Suppressor macrophage treated with lipopolysaccharide for 4 hours (primary cell): ENCODE measurements at regions not wholly inside any gene's neighbourhood (a gene's known extent, or its start where the extent isn't known, plus 50 kb on each side); places are given as distances from the start of the nearest gene placed in this dataset.
"Not testable (repeated sequence)": the region's sequence is repeated elsewhere in the genome, so short reads cannot be mapped to it uniquely, and the experiment has no call there.

Experiments
- DNase-seq: peaks from one replicate; pipeline ENCODE4 v3.0.0-alpha.2; 2020

DNA sequence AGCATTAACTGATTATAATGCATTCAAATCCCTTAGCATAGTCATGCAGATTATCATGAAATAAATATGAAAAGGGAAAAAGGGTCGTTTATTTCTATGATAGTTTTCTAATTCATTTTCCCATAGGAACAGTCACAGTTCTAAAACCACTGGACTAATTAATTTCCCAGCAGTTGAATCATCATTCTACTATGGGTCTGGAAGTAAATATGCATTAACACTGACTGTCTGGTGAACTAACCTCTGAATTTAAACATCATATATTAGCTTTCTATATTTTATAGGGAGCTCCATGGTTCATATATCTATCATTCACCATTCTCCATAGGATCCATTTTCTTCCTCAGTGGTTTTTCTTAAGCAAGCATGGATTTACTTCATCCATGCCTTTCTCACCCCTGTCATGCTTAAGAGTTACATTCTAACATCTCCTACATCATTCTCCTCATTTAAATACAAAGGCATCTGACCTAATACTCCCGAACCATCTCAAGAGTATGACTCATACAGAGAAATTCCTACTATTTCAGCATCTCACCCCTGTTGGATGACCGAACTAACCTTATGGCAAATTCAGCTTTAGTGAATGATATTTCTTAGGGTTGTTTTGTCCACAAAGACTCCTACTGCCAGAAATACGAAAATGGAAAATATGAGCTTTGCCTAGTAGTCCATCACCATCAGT, 198.7 kb upstream of the ADAMTS3 start:
- DNase-seq = no peak

DNA sequence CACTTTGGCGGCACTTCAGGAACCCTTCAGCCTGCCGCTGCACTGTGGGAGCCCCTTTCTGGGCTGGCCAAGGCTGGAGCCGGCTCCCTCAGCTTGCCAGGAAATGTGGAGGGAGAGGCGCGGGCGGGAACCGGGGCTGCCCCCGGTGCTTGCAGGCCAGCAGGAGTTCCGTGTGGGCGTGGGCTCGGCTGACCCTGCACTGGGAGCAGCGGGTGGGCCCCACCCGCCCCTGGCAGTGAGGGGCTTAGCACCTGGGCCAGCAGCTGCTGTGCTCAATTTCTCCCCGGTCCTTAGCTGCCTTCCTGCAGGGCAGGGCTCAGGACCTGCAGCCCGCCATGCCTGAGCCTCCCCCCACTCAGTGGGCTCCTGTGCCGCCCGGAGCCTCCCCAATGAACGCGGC, 196.8 kb upstream of the ADAMTS3 start:
- not testable (repeated sequence) for DNase-seq

DNA sequence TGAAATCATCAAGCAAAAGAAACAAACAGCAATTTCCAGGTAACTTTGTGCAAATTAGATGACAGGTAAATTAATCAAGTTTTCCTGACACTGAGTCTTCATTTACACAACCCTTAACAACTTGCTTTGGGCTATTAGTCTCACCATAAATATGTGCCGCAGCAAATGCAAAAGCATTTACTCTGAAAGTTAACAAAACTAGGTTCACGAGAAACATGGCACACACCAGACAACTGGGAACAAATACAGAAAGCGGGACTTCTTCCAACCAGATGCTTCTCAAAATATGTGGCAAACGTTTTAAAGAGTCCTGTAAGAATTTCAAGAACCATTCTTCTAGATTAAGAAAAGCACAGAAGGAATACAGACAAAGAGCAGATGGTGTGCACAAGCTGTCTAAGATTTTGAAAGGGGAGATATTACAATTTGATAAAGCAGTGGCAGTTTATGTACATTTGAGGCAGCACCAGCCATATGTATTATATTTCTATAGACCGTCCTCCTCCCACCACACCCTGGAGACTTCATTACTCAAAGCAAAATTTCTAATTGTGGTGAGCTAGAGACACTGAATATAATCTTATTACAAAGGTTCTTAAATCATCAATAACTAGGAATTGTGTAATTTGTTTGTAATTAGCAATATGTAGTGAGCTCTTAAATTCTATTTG, 192.5 kb upstream of the ADAMTS3 start:
- no peak for DNase-seq

DNA sequence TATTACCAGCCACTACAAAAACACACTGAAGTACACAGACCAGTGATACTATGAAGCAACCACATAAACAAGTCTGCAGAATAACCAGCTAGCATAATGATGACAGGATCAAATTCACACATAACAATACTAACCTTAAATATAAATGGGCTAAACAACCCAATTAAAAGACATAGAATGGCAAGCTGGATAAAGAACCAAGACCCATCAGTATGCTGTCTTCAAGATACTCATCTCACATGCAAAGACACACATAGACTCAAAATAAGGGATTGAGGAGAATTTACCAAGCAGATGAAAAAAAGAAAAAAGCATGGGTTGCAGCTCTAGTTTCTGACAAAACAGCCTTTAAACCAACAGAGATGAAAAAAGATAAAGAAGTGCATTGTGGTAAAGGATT, 184.4 kb upstream of the ADAMTS3 start:
- not testable (repeated sequence) for DNase-seq

DNA sequence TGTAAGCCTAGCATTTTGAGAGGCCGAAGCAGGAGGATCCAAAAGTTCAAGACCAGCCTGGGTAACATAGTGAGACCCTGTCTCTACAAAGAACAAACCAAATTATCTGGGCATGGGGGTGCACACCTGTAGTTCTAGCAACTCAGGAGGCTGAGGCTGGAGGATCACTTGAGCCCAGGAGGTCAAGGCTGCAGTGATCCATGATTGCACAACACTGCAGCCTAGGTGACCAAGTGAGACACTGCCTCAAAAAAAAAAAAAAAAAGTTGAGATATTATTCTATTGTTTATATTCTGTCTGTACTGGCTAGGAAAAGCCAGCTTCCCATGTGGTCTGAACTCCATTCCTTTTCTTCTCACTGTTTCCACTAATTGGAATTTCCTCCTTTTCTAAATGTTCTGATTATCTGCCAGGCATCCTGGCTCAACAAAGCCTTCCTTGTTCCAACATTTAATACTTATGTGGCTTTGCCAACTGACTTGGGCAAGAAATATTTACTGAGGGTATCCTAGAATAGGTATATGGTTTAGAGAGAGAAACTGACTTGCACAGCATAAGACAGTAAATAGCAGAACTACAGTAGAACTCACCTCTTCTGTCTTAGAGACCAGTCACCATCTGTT, 175.2 kb upstream of the ADAMTS3 start:
- no peak for DNase-seq

- DNase-seq = no peak
Observed at GRCh38 chr4:72743078-72743477, 174.1 kb upstream of the ADAMTS3 start.

DNA sequence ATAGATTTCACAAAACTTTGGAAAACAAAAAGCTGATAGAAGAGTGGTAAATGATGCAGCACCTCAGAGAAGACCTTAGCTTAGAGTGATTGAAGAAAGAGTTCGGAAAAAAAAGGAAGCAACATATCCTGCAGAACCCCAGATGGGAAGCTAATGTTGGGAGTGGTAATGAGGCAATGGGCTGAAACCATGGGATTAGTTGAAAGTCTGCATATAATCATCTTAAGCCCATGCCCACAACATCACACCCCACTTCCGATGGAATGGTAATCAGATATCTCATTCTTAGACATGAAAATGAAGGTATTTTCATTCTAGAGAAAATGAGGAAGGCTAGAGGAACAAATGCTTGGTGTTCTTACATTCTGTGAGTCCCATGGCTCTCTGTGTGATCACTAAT, 146.3 kb upstream of the ADAMTS3 start:
- DNase-seq = no peak

DNA sequence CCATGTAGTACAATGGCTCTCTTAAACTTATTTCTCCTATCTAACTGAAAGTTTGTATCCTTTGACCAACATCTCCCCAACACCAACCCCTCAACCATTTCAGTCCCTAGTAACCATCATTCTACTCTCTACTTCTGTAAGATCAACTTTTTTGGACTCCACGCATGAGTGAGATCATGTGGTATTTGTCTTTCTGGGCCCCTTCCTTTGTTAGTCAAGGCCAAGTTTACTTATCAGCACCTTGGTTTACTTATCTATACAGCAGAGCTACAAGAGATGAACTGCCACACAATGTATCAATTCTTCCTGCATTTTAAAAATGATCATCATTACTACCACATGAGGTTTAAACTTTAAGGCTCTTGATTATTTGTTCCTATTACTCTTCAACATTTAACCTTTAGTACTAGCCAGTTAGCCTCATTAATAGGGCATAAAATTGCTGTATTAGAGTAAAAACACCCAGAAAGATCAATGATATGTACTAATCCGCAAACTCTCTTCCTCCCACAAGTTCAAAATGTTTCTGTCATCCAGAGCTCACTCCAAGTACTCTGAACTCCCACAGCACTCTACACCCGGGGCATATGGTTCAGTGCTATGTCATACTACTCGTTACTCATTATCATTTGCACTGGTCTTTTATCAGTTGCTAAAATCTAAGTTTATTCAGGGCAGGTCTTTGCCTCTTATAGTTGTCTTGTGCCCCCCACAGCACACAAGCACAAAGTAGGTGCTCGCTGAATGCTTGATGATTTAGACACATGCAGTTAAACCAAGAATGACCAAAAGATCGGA, 145.7 kb upstream of the ADAMTS3 start:
- no peak for DNase-seq

DNA sequence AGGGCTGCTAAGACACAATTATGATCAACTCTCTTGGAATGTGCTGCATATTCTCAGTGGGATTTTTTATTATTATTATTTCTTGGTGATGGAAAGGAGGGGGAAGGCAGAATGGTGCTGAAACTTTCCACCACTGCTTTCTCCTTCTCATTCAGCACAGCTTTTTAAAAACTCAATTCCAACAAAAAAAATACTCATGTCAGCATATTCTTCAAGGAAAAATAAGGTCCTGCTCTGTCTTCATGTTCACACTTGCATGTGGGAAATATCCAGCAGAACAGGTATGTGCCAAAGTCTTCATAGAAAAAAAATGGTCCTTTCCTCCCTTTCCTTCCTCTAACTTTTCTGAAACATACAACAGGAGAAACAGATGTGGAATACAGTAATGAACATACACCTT, 144.0 kb upstream of the ADAMTS3 start:
- no peak for DNase-seq

- DNase-seq = no peak
Observed at GRCh38 chr4:72709475-72709874, 140.5 kb upstream of the ADAMTS3 start.

GRCh38 chr4:72706684-72707083, 137.7 kb upstream of the ADAMTS3 start:
- no peak for DNase-seq

DNA sequence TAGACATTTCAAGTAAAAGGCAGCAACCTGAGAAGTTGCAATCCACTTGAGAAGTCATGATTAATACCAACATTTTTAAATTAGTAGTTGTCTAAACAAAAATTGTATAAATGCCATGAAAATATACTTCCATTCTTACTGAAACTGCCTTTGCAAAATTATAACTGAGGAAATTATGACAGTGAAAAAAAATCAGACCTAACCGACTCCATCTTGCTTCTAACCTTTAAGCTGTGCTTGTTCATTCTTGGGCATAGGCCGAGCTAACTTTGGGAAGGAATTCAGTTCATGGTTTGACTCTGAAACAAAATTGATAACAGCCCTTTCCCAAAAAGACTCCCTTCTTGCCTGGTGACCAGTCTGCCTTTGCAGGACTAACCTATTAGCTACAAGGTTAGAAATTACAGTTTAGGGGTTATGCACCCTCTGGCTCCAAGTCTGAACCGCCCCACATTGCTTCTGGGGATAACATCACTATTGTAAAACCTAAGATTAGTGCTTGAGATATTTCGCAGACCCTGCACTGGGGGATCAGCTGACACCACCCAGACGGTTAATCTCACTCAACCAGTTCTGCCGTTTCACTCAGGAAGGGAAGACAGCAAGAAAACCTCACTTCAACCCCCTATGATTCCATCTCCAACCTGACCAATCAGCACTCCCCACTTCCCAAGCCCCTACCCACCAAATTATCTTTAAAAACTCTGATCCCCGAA, 136.1 kb upstream of the ADAMTS3 start:
- not testable (repeated sequence) for DNase-seq

- DNase-seq = no peak
Observed at GRCh38 chr4:72702948-72703347, 133.9 kb upstream of the ADAMTS3 start.

DNA sequence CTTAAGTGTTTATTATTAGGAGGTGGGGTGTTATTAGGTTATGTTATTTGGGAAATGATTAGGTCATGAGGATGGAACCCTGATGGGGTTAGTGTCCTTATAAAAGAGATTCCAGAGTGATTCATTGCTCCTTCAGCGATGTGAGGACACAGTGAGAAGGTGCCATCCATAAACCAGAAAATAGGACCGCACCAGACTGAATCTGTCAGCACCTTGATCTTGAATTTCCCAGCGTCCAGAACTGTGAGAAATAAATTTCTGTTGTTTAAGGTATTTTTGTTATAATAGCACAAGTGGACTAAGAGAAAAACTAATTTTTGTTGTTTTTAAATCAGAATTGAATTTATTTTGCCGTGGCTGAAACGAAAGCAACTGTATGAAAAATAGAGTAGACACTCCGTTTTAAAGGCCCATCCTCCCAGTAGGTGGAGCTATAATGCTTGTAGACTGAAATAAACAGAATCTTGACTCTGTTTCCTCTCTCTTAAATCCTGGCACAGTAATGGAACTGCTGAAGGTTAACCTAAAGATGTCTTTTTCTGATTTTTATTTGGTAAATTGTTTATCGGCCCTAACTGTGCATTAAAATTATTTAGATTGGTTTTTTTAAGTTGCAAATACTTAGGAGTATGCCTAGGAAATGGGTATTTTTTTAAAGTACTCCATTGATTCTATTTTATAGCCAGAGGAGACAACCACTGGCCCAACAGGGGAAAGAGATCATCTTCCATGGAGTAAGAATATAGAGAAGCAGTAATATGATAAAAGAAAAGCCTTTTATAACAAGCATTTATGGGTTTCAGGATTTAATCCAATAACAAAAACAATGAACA, 133.2 kb upstream of the ADAMTS3 start:
- peak; percentile 47 for DNase-seq

GRCh38 chr4:72690771-72691170, 121.8 kb upstream of the ADAMTS3 start:
- DNase-seq = no peak

DNA sequence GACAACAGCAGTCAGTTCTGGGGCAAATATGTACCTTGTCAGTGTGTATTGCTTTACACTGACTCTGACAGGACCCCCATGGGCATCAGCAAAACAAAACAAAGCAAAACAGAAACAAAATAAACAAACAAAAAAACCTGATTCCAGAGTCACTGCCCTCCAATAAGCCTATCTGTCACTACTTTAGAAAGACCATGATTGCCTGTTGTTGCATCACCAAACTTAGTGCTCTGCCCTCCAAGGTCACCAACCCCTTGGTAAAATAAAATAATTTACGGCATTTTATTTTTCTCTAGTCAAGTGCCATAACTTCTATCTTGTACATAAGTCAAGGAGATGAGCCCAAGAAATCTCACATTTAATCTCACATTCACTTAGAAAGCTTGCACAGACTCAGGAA, 120.9 kb upstream of the ADAMTS3 start:
- no peak for DNase-seq

DNA sequence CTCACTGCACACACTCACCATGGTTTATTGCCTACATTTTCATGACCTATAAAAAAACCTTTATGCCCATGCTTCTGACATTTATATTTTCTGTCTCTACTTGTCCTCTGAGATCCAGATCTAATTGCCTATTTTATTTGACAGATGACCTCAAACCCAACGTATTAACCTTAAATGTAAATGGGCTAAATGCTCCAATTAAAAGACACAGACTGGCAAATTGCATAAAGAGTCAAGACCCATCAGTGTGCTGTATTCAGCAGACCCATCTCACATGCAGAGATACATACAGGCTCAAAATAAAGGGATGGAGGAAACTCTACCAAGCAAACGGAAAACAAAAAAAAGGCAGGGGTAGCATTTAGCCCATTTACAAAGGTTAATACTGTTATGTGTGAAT, 117.4 kb upstream of the ADAMTS3 start:
- DNase-seq = not testable (repeated sequence)

DNA sequence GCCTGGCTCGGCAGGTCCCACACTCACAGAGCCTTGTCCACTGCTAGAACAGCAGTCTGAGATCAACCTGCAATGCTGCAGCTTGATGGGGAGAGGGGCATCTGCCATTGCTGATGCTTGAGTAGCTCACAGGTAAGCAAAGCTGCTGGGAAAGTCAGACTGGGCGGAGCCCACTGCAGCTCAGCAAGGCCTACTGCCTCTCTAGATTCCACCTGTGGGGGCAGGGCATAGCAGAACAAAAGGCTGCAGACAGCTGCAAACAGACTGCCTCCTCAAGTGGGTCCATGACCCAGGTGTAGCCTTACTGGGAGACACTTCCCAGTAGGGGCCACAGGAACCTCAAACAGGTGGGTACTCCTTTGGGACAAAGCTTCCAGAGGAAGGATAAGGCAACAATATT, 110.6 kb upstream of the ADAMTS3 start:
- DNase-seq = no peak

GRCh38 chr4:72677886-72678285, 108.9 kb upstream of the ADAMTS3 start:
- DNase-seq = no peak

GRCh38 chr4:72677265-72677664, 108.2 kb upstream of the ADAMTS3 start:
- DNase-seq = no peak

DNA sequence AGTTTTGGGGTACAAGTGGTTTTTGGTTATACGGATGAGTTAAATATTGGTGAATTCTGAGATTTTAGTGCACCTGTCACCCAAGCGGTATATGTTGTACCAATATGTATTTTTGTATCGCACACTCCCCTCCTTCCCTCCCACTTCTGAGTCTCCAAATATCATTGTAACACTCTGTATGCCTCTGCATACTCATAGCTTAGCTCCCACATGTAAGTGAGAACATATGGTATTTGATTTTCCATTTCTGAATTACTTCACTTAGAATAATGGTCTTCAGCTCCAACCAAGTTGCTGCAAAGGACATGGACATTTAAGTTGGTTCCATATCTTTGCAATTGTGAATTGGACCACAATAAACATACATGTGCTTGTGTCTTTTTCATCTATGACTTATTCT, 103.0 kb upstream of the ADAMTS3 start:
- DNase-seq = no peak

- no peak for DNase-seq
Observed at GRCh38 chr4:72670521-72670920, 101.5 kb upstream of the ADAMTS3 start.
